Progenitor cell of endocrine pancreas (in vitro differentiated cells): ENCODE measurements at regions not wholly inside any gene's neighbourhood (a gene's known extent, or its start where the extent isn't known, plus 50 kb on each side); places are given as distances from the start of the nearest gene placed in this dataset.

Experiments
- DNase-seq: peaks from one replicate; pipeline ENCODE4 v3.0.0; 2021; ENCODE audit warnings: low spot score; ENCODE audit not compliant: unreplicated experiment
- H3K27ac Mint-ChIP-seq: 2 replicates; pipeline ENCODE4 v1.8.0; 2021; ENCODE audit warnings: mild to moderate bottlenecking, moderate library complexity, mixed read lengths
- H3K27me3 Mint-ChIP-seq: 2 replicates; pipeline ENCODE4 v1.8.0; 2021; ENCODE audit warnings: mixed read lengths
- H3K36me3 Mint-ChIP-seq: 2 replicates; pipeline ENCODE4 v1.8.0; 2022; ENCODE audit warnings: mixed read lengths; ENCODE audit not compliant: insufficient read depth
- H3K4me1 Mint-ChIP-seq: 2 replicates; pipeline ENCODE4 v1.8.0; 2021; ENCODE audit warnings: low read depth, mixed read lengths
- H3K4me3 Mint-ChIP-seq: 2 replicates; pipeline ENCODE4 v1.8.0; 2021; ENCODE audit warnings: low read depth, mild to moderate bottlenecking, moderate library complexity, mixed read lengths
- H3K9me3 Mint-ChIP-seq: 2 replicates; pipeline ENCODE4 v1.8.0; 2021; ENCODE audit warnings: low read depth, mixed read lengths
- CTCF ChIP-seq: fragments of 200-600 bp; sonication (generic); IDR thresholded peaks from one replicate; pipeline ENCODE4 v1.5.0; 2021; ENCODE audit warnings: antibody characterized with exemption, mild to moderate bottlenecking; ENCODE audit not compliant: unreplicated experiment

GRCh38 chr21:28540514-28540913 lies 452.2 kb downstream of the LTN1 start:
- peaks cover 7% of the 10 kb centered on the region for H3K9me3 Mint-ChIP-seq

DNA sequence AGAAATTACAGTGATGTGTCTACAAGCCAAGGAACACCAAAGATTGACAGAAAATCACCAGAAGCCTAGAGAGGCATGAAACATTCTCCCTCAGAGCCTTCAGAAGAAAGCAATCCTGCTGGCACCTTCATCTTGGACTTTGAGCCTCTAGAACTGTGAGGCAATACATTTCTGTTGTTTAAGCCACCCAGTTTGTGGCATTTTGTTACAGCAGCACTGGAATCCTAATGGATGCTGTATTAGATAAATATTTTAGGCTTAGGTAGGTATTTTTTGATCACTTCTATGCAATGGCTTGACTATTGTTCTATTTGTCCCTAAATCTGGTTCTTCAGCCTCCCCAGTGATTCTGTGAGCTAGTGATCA lies 453.1 kb downstream of the LTN1 start:
- TF ChIP-seq CTCF: no peak
- no peak for DNase-seq
- Mint-ChIP-seq H3K4me1 (peaks cover 5% of the 10 kb centered on the region), H3K36me3 (no peaks in the 10 kb centered on the region), H3K9me3 (peaks cover 7% of the 10 kb centered on the region), H3K27me3 (no peaks in the 10 kb centered on the region), H3K27ac (no peak overlapping the region), H3K4me3 (no peak overlapping the region)

More at GRCh38 chr21:28540514-28540913, 452.2 kb downstream of the LTN1 start:
- H3K4me3 Mint-ChIP-seq: no peak overlapping the region
- no peaks in the 10 kb centered on the region for H3K27me3 Mint-ChIP-seq
- no peak overlapping the region for H3K27ac Mint-ChIP-seq
- DNase-seq: no peak
- no peak for TF ChIP-seq CTCF
- no peaks in the 10 kb centered on the region for H3K4me1 Mint-ChIP-seq
- H3K36me3 Mint-ChIP-seq: no peaks in the 10 kb centered on the region

- H3K4me1 Mint-ChIP-seq: peaks cover 5% of the 10 kb centered on the region
- TF ChIP-seq CTCF: no peak
- no peak overlapping the region for H3K4me3 Mint-ChIP-seq
- H3K36me3 Mint-ChIP-seq: no peaks in the 10 kb centered on the region
- no peaks in the 10 kb centered on the region for H3K27me3 Mint-ChIP-seq
- no peak overlapping the region for H3K27ac Mint-ChIP-seq
- DNase-seq: no peak
- peaks cover 7% of the 10 kb centered on the region for H3K9me3 Mint-ChIP-seq
Observed at GRCh38 chr21:28538987-28539622, 453.6 kb downstream of the LTN1 start.

DNA sequence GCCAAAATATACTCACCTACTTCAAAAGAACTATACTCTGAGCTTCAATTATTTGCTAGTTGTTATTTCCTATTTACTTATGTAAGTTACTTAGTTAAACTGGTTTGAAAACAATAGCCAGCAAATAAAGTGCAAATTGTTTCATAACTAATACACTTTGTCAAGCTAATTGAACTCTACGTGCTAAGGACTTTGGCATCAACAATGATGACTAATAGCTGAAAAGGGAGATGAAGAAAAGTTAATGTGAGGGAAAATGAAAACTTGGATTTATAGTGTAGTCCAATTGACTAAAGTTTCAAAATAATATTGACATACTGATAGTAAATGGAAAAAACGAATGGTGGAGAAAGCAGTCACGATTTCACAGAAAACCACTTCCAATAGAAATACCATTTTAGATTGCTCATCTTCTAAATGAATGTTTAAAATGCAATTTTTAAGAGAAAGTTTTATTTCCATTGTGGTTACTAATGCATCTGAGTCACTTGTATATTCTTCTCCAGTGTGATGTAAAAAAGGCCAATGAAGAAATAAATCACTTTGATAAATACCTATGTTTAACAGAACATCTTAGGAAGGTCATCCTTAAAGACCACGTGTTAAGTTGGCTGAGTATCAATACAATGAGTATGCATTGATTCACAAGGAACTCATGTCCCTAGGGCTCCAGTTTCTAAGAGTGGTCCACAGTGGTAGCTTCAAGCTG lies 455.2 kb downstream of the LTN1 start:
- no peak for TF ChIP-seq CTCF
- DNase-seq: no peak
- Mint-ChIP-seq H3K36me3 (no peaks in the 10 kb centered on the region), H3K9me3 (peaks cover 7% of the 10 kb centered on the region), H3K27ac (no peak overlapping the region), H3K4me1 (peaks cover 5% of the 10 kb centered on the region), H3K4me3 (no peak overlapping the region), H3K27me3 (no peaks in the 10 kb centered on the region)

DNA sequence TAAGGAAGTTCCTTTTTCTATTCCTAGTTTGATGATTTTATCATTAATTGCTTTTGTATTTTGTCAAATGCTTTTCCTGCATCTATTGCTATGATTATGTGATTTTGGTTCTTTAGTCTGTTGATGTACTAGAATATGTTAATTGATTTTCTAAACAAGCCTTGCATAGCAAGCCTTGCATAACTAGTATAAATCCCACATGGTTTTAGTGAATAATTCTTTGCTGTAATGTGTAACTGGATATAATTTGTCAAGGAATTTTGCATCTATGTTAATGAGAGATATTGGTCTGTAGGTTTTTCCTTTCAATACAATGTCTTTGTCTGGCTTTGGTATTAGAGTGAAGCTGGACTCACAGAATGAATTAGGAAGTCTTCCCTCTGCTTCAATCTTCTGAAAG lies 460.2 kb downstream of the LTN1 start:
- Mint-ChIP-seq H3K27me3 (no peaks in the 10 kb centered on the region), H3K9me3 (peaks cover 12% of the 10 kb centered on the region), H3K36me3 (no peaks in the 10 kb centered on the region), H3K27ac (no peak overlapping the region), H3K4me1 (peaks cover 5% of the 10 kb centered on the region), H3K4me3 (no peak overlapping the region)
- no peak for TF ChIP-seq CTCF
- no peak for DNase-seq
